ENCODE measurements at regions not wholly inside any gene's neighbourhood (a gene's known extent, or its start where the extent isn't known, plus 50 kb on each side); places are given as distances from the start of the nearest gene placed in this dataset.

DNA sequence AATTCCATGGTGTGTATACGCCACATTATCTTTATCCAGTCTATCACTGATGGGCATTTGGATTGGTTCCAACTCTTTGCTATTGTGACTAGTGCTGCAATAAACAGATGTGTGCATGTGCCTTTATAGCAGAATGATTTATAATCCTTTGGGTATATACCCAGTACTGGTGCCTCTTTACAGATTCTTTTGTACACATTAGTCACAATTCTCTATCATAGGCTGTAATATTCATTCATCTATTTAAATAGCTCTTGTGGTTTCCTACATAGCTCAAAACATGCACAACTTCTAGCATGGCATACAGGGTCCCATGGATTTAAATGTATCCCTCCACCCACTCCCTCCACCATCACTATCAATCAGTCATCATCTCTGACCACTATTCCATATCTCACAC is 324.1 kb upstream of the CADM2 start:
- intact Hi-C loops (cut with micrococcal nuclease; ENCODE audit: unreplicated experiment): no loop called here
- no peak for ATAC-seq
- Histone ChIP-seq H3K4me2 (ENCODE audit: control insufficient read depth, insufficient read depth) (no peak overlapping the region), H3K27me3 (replicated peaks in 1 of 2; ENCODE audit: control insufficient read depth in 2 of 2, insufficient read depth in 2 of 2, low read length in 1 of 2) (no peaks in the 10 kb centered on the region), H3K4me1 (ENCODE audit: control insufficient read depth, insufficient read depth, low read length) (no peaks in the 10 kb centered on the region), H3K27ac (ENCODE audit: control insufficient read depth, insufficient read depth) (no peak overlapping the region), H3K4me3 (no peak overlapping the region), H3K9ac (ENCODE audit: control insufficient read depth, insufficient read depth, low read length) (no peak overlapping the region), H3K36me3 (ENCODE audit: control insufficient read depth in 2 of 2, insufficient read depth in 2 of 2, low read length in 1 of 2) (no peaks in the 10 kb centered on the region), H3K9me3 (replicated peaks; ENCODE audit: control insufficient read depth, insufficient read depth, low read length) (no peaks in the 10 kb centered on the region), H4K20me1 (ENCODE audit: control insufficient read depth, insufficient read depth) (no peaks in the 10 kb centered on the region), H3K79me2 (ENCODE audit: control insufficient read depth, insufficient read depth, low read length) (no peaks in the 10 kb centered on the region), H2AFZ (ENCODE audit: control insufficient read depth, low read depth, low read length) (no peak overlapping the region)
- SMC1A ChIA-PET (ENCODE audit: uncharacterized antibody, unreplicated experiment): no interaction called here
- WGBS (ENCODE audit: insufficient coverage, insufficient replicate concordance, low lambda C conversion rate, missing lambda C conversion rate): 0% methylated on average over 1 of the region's 1 CpG
- FAIRE-seq: no peak
- RAD21 ChIA-PET (ENCODE audit: unreplicated experiment): no interaction called here
- in situ Hi-C loops (cut with MboI): no loop called here
- POLR2A ChIA-PET: no interaction called here
- BruUV-seq (replicated peaks): no TSS peak
- DNase-seq (ENCODE audit: low read depth, low spot score): no peak
- CTCF ChIA-PET: no interaction called here
- TF ChIP-seq, protein P1, sequence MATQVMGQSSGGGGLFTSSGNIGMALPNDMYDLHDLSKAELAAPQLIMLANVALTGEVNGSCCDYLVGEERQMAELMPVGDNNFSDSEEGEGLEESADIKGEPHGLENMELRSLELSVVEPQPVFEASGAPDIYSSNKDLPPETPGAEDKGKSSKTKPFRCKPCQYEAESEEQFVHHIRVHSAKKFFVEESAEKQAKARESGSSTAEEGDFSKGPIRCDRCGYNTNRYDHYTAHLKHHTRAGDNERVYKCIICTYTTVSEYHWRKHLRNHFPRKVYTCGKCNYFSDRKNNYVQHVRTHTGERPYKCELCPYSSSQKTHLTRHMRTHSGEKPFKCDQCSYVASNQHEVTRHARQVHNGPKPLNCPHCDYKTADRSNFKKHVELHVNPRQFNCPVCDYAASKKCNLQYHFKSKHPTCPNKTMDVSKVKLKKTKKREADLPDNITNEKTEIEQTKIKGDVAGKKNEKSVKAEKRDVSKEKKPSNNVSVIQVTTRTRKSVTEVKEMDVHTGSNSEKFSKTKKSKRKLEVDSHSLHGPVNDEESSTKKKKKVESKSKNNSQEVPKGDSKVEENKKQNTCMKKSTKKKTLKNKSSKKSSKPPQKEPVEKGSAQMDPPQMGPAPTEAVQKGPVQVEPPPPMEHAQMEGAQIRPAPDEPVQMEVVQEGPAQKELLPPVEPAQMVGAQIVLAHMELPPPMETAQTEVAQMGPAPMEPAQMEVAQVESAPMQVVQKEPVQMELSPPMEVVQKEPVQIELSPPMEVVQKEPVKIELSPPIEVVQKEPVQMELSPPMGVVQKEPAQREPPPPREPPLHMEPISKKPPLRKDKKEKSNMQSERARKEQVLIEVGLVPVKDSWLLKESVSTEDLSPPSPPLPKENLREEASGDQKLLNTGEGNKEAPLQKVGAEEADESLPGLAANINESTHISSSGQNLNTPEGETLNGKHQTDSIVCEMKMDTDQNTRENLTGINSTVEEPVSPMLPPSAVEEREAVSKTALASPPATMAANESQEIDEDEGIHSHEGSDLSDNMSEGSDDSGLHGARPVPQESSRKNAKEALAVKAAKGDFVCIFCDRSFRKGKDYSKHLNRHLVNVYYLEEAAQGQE (IDR thresholded peaks at IDR 0.05; ENCODE audit: low read depth, low read length): no peak
- TF ChIP-seq BMI1 (IDR thresholded peaks at IDR 0.05; ENCODE audit: borderline replicate concordance) (no peak), HDAC6 (IDR thresholded peaks at IDR 0.05; ENCODE audit: unreplicated experiment) (no peak), CUX1 (IDR thresholded peaks at IDR 0.05; ENCODE audit: insufficient replicate concordance, low read depth, low read length) (no peak), IKZF1 (conservative IDR thresholded peaks at IDR 0.05) (no peak), FOS (IDR thresholded peaks at IDR 0.05; ENCODE audit: borderline replicate concordance, extremely low read depth, insufficient read length) (no peak), RFX5 (IDR thresholded peaks at IDR 0.05; ENCODE audit: low read depth, low read length) (no peak), PKNOX1 (IDR thresholded peaks at IDR 0.05) (no peak), EGR1 (IDR thresholded peaks at IDR 0.05; ENCODE audit: borderline replicate concordance in 1 of 2, low read depth in 2 of 2, low read length in 2 of 2) (no peak), RCOR1 (conservative IDR thresholded peaks at IDR 0.05; ENCODE audit: low read depth, low read length) (no peak), JUNB (IDR thresholded peaks at IDR 0.05) (no peak)
- TF ChIP-seq, protein P2, sequence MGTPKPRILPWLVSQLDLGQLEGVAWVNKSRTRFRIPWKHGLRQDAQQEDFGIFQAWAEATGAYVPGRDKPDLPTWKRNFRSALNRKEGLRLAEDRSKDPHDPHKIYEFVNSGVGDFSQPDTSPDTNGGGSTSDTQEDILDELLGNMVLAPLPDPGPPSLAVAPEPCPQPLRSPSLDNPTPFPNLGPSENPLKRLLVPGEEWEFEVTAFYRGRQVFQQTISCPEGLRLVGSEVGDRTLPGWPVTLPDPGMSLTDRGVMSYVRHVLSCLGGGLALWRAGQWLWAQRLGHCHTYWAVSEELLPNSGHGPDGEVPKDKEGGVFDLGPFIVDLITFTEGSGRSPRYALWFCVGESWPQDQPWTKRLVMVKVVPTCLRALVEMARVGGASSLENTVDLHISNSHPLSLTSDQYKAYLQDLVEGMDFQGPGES (IDR thresholded peaks at IDR 0.05): no peak
